ENCODE measurements at regions not wholly inside any gene's neighbourhood (a gene's known extent, or its start where the extent isn't known, plus 50 kb on each side); places are given as distances from the start of the nearest gene placed in this dataset.

DNA sequence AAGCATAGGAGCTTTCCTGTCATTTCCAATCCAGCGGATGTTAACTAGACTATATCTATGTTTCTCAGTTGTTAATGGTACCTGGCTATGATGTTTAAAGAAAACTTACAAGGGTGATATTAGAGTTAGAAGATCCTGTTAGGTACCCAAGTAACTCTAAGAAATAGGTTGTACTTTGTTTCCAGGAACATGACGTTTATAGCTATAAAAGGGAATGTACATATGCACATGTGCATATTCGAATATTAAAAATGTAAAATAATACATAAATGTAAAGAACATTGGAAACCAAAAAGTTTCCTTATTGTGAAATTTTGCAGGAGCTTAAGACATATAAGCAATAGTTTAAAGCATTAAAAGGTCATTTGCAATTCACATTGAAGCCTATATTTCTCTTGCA is 247.7 kb upstream of the EDIL3 start:
- no peak overlapping the region for H3K27ac Mint-ChIP-seq
- peaks cover 1% of the 10 kb centered on the region; the same call in 1 of the 2 replicates for H3K27me3 Mint-ChIP-seq (ENCODE audit: insufficient read depth)
- TF ChIP-seq, protein P1, sequence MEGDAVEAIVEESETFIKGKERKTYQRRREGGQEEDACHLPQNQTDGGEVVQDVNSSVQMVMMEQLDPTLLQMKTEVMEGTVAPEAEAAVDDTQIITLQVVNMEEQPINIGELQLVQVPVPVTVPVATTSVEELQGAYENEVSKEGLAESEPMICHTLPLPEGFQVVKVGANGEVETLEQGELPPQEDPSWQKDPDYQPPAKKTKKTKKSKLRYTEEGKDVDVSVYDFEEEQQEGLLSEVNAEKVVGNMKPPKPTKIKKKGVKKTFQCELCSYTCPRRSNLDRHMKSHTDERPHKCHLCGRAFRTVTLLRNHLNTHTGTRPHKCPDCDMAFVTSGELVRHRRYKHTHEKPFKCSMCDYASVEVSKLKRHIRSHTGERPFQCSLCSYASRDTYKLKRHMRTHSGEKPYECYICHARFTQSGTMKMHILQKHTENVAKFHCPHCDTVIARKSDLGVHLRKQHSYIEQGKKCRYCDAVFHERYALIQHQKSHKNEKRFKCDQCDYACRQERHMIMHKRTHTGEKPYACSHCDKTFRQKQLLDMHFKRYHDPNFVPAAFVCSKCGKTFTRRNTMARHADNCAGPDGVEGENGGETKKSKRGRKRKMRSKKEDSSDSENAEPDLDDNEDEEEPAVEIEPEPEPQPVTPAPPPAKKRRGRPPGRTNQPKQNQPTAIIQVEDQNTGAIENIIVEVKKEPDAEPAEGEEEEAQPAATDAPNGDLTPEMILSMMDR (IDR thresholded peaks at IDR 0.05) = no peak
- H3K36me3 Mint-ChIP-seq (ENCODE audit: low read depth) = no peaks in the 10 kb centered on the region
- H3K4me3 Mint-ChIP-seq = no peak overlapping the region
- H3K9me3 Mint-ChIP-seq = peaks cover 12% of the 10 kb centered on the region; the same call in 1 of the 2 replicates
- H3K4me1 Mint-ChIP-seq (ENCODE audit: low read depth) = no peaks in the 10 kb centered on the region
- no peak for DNase-seq

DNA sequence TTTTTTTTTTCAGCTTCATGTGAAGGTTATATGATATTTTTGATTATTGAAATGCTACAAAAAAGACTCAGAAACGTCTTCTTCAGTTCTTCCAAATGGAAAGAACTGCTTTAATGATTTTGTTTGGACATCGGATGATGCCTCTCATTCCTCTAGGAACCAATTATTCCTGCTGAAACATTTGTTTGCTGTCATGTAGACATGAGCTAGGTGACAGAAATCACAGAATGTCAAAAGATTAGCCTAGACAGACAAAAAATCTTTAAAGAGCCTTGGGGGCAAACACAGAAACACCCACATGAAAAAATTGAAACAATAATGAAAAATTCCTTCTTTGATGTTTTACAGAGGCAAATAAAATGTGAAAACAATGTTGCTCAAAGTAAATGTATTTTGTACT is 244.2 kb upstream of the EDIL3 start:
- no peak overlapping the region for H3K4me3 Mint-ChIP-seq
- H3K9me3 Mint-ChIP-seq = peaks cover 10% of the 10 kb centered on the region; the same call in 1 of the 2 replicates
- H3K27me3 Mint-ChIP-seq (ENCODE audit: insufficient read depth) = peaks cover 1% of the 10 kb centered on the region; the same call in 1 of the 2 replicates

DNA sequence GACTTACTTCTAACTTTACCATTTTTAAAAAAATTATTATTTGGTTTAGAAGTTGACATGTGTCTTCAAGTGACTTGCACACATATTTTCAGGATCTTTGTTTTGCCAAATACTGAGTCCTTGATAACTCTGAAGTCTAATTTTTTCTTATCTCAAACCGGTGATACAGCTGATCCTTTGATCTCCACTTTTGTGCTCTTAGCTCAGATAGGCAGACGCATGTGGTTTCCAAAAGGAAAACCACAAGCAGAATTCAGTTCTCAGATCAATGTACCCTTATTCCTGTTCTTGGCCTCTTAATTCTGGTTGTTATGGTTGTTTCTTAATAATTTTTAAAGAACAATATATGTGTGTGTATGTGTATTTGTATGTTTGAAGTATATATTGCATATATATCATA is 238.3 kb upstream of the EDIL3 start:
- Mint-ChIP-seq H3K36me3 (ENCODE audit: low read depth) (no peaks in the 10 kb centered on the region), H3K27ac (no peak overlapping the region), H3K9me3 (peaks cover 5% of the 10 kb centered on the region; the same call in 1 of the 2 replicates), H3K27me3 (ENCODE audit: insufficient read depth) (peaks cover 1% of the 10 kb centered on the region; the same call in 1 of the 2 replicates), H3K4me1 (ENCODE audit: low read depth) (no peaks in the 10 kb centered on the region), H3K4me3 (no peak overlapping the region)
- no peak for DNase-seq
- TF ChIP-seq, protein P1 (IDR thresholded peaks at IDR 0.05) = no peak

More for the DNA sequence above, 244.2 kb upstream of the EDIL3 start:
- Mint-ChIP-seq H3K4me1 (ENCODE audit: low read depth) (no peaks in the 10 kb centered on the region), H3K27ac (no peak overlapping the region), H3K36me3 (ENCODE audit: low read depth) (no peaks in the 10 kb centered on the region)
- TF ChIP-seq, protein P1 (IDR thresholded peaks at IDR 0.05) = no peak
- no peak for DNase-seq

DNA sequence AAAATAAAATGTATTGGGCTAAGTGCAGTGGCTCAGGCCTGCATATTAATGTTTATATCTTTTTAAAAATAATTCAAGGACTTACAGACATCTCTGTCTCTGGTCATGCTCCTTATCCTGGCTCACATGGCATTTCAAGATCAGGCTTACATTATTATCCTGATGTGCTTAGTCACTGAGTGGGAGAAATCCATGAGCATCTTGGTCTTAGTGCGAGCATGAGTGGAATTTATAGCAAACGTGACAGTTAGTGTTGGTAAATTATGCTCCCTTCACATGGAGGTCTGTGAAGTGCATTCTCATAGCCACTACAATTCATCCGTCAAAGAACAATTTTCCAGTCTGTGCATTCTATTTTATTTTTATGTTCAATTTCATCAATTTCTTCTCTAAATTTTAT is 237.8 kb upstream of the EDIL3 start:
- DNase-seq = no peak
- H3K27ac Mint-ChIP-seq = no peak overlapping the region
- TF ChIP-seq, protein P1 (IDR thresholded peaks at IDR 0.05) = no peak

DNA sequence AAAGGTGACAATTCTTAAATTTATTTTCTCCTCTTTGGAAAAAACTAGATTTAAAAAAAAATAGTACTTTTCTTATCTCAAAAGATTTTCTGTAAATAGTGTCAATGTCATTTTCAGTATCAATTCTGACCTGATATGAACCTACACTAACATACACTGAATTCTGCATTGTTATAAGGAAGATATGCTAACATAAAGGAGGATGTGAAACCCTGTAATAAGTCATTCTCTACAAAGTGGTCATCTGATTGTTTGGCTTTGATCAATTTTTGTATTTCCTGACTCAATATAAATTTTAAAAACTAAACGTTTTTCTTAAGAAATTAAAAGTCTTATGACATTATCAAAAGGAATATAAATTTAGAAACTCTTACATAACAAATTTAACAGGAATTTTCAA is 233.6 kb upstream of the EDIL3 start:
- Mint-ChIP-seq H3K27me3 (ENCODE audit: insufficient read depth) (no peaks in the 10 kb centered on the region), H3K9me3 (peaks cover 5% of the 10 kb centered on the region; the same call in 1 of the 2 replicates), H3K4me3 (no peak overlapping the region)

More for the DNA sequence above, 237.8 kb upstream of the EDIL3 start:
- peaks cover 1% of the 10 kb centered on the region; the same call in 1 of the 2 replicates for H3K27me3 Mint-ChIP-seq (ENCODE audit: insufficient read depth)
- no peaks in the 10 kb centered on the region for H3K4me1 Mint-ChIP-seq (ENCODE audit: low read depth)
- H3K4me3 Mint-ChIP-seq = no peak overlapping the region
- peaks cover 5% of the 10 kb centered on the region; the same call in 1 of the 2 replicates for H3K9me3 Mint-ChIP-seq
- H3K36me3 Mint-ChIP-seq (ENCODE audit: low read depth) = no peaks in the 10 kb centered on the region

More for the DNA sequence above, 233.6 kb upstream of the EDIL3 start:
- TF ChIP-seq, protein P1 (IDR thresholded peaks at IDR 0.05) = no peak
- H3K27ac Mint-ChIP-seq = no peak overlapping the region
- no peaks in the 10 kb centered on the region for H3K36me3 Mint-ChIP-seq (ENCODE audit: low read depth)
- no peak for DNase-seq
- no peaks in the 10 kb centered on the region for H3K4me1 Mint-ChIP-seq (ENCODE audit: low read depth)
